A549 (cell line): ENCODE measurements at regions not wholly inside any gene's neighbourhood (a gene's known extent, or its start where the extent isn't known, plus 50 kb on each side); places are given as distances from the start of the nearest gene placed in this dataset.

ENCODE experiments used
- ATAC-seq, 2 experiments: fragments of 200-7000 bp in 1 of 2; fragments of >200 bp in 1 of 2; cut with Nextera tagmentation in 1 of 2; cut with Tn5 transposase in 1 of 2; 3 replicates each; pipeline versions ENCODE4 v1.8.0 to v1.9.1; 2018 to 2020; ENCODE audit warnings: mild to moderate bottlenecking in 1 of 2, moderate library complexity in 1 of 2
- CTCF ChIA-PET: fragments of 300-600 bp; sonication (Branson Sonifier 250); formaldehyde crosslinking; extraction: SDS; loops from one replicate; lab custom pipeline; 2021; ENCODE audit warnings: antibody characterized with exemption, inconsistent platforms; lab: Yijun Ruan, JAX
- POLR2A ChIA-PET: fragments of 350-600 bp; formaldehyde crosslinking; extraction: SDS; loops from one replicate; lab custom pipeline; 2021; ENCODE audit warnings: antibody characterized with exemption, inconsistent platforms; lab: Yijun Ruan, JAX
- DNase-seq, 2 experiments: peaks; one replicate each; pipeline versions ENCODE4 v3.0.0 to v3.0.0-alpha.2; 2011 to 2016; ENCODE audit warnings: low read depth in 1 of 2, low spot score in 1 of 2
- FAIRE-seq: peaks from 2 replicates; lab custom pipeline; 2011; peaks lifted over from hg19 to GRCh38; lab: Jason Lieb, UNC
- H3K27ac ChIP-seq, 2 experiments: fragments of >200 bp; sonication (Bioruptor Twin); formaldehyde crosslinking; 3 replicates each; pipeline ENCODE4 v1.5.1; 2016 to 2017
- H3K4me1 ChIP-seq: fragments of >200 bp; sonication (Bioruptor Twin); formaldehyde crosslinking; 3 replicates; pipeline ENCODE4 v1.6.1; 2016
- H3K4me2 ChIP-seq: fragments of >200 bp; sonication (Bioruptor Twin); formaldehyde crosslinking; 3 replicates; pipeline ENCODE4 v1.6.1; 2016
- H3K4me3 ChIP-seq: fragments of >200 bp; sonication (Bioruptor Twin); formaldehyde crosslinking; 3 replicates; pipeline ENCODE4 v1.5.1; 2016
- H3K9me3 ChIP-seq: fragments of >200 bp; sonication (Bioruptor Twin); formaldehyde crosslinking; 3 replicates; pipeline ENCODE4 v1.6.1; 2016
- BCL3 ChIP-seq: fragments of >200 bp; sonication (Bioruptor Twin); formaldehyde crosslinking; IDR thresholded peaks from 3 replicates; pipeline ENCODE4 v1.6.1; 2016
- CEBPB ChIP-seq, 2 experiments: fragments of >200 bp in 1 of 2; sonication (Bioruptor Twin) in 1 of 2; formaldehyde crosslinking in 1 of 2; IDR thresholded peaks; 2 replicates each; pipeline ENCODE4 v1.6.1; 2012 to 2016
- CHD2 ChIP-seq: fragments of 150-350 bp; IDR thresholded peaks from 2 replicates; pipeline ENCODE4 v1.6.1; 2014; ENCODE audit warnings: low read length; ENCODE audit not compliant: partially characterized antibody
- CHD4 ChIP-seq: fragments of 200-600 bp; sonication (generic); IDR thresholded peaks from 2 replicates; pipeline ENCODE4 v1.6.1; 2016; ENCODE audit warnings: antibody characterized with exemption, mild to moderate bottlenecking, borderline replicate concordance
- CTCF ChIP-seq: fragments of >200 bp; sonication (Bioruptor Twin); formaldehyde crosslinking; IDR thresholded peaks from 3 replicates; pipeline ENCODE4 v1.5.1; 2016
- EHF ChIP-seq: fragments of 250-450 bp; sonication (Bioruptor Pico); IDR thresholded peaks from 2 replicates; pipeline ENCODE4 v1.5.0; 2020; ENCODE audit warnings: mild to moderate bottlenecking
- EHMT2 ChIP-seq: fragments of 200-600 bp; sonication (generic); IDR thresholded peaks from 2 replicates; pipeline ENCODE4 v1.6.1; 2016; ENCODE audit warnings: antibody characterized with exemption, low read depth, mild to moderate bottlenecking, moderate library complexity
- FOXS1 ChIP-seq: fragments of 250-450 bp; sonication (Bioruptor Pico); IDR thresholded peaks from 2 replicates; pipeline ENCODE4 v1.5.0; 2020; ENCODE audit warnings: mild to moderate bottlenecking, moderate library complexity
- GATA3 ChIP-seq: IDR thresholded peaks from 2 replicates; pipeline ENCODE4 v1.6.1; 2012; ENCODE audit warnings: borderline replicate concordance
- HES2 ChIP-seq: fragments of >200 bp; sonication (Bioruptor Twin); formaldehyde crosslinking; IDR thresholded peaks from 2 replicates; pipeline ENCODE4 v1.6.1; 2016
- HEYL ChIP-seq: fragments of 250-450 bp; sonication (Bioruptor Pico); IDR thresholded peaks from 2 replicates; pipeline ENCODE4 v1.8.0; 2021; ENCODE audit warnings: mild to moderate bottlenecking, moderate library complexity
- HOXB5 ChIP-seq: fragments of 250-450 bp; sonication (Bioruptor Pico); IDR thresholded peaks from 2 replicates; pipeline ENCODE4 v1.5.0; 2020; ENCODE audit warnings: mild to moderate bottlenecking, moderate library complexity
- JUN ChIP-seq, 2 experiments: fragments of >200 bp; sonication (Bioruptor Twin); formaldehyde crosslinking; IDR thresholded peaks; 2 replicates in 1 of 2; 3 replicates in 1 of 2; pipeline ENCODE4 v1.6.1; 2016 to 2017
- MAFK ChIP-seq: fragments of 450-650 bp; IDR thresholded peaks from 2 replicates; pipeline ENCODE4 v1.6.1; 2014; ENCODE audit not compliant: partially characterized antibody
- NPAS2 ChIP-seq: fragments of 250-450 bp; sonication (Bioruptor Pico); IDR thresholded peaks from 2 replicates; pipeline ENCODE4 v1.8.0; 2022; ENCODE audit warnings: mild to moderate bottlenecking, moderate library complexity, borderline replicate concordance
- PHF8 ChIP-seq: fragments of 200-600 bp; sonication (generic); IDR thresholded peaks from 2 replicates; pipeline ENCODE4 v1.6.1; 2016; ENCODE audit warnings: low read depth, mild to moderate bottlenecking, antibody characterized with exemption, moderate library complexity, borderline replicate concordance
- POLR2A ChIP-seq: IDR thresholded peaks from 2 replicates; pipeline ENCODE4 v1.6.1; 2012; ENCODE audit warnings: mild to moderate bottlenecking, low read length
- RNF2 ChIP-seq: fragments of 200-600 bp; sonication (generic); IDR thresholded peaks from 2 replicates; pipeline ENCODE4 v1.6.1; 2016; ENCODE audit warnings: low read depth, mild to moderate bottlenecking, antibody characterized with exemption, moderate library complexity, borderline replicate concordance
- SMC3 ChIP-seq: fragments of >200 bp; sonication (Bioruptor Twin); formaldehyde crosslinking; IDR thresholded peaks from 3 replicates; pipeline ENCODE4 v1.6.1; 2018; ENCODE audit warnings: inconsistent platforms
- USF2 ChIP-seq: fragments of 450-650 bp; IDR thresholded peaks from 2 replicates; pipeline ENCODE4 v1.6.1; 2014; ENCODE audit warnings: antibody characterized with exemption
- ZNF302 ChIP-seq: fragments of 250-450 bp; sonication (Bioruptor Pico); IDR thresholded peaks from 2 replicates; pipeline ENCODE4 v1.9.0; 2021; ENCODE audit warnings: inconsistent platforms, mild to moderate bottlenecking, moderate library complexity
- WGBS: methylation state at CpG from one replicate; pipeline ENCODE4 v1.1.6; 2017; ENCODE audit errors: missing lambda C conversion rate; 5-methylcytosine and 5-hydroxymethylcytosine counted together

- no peak for FAIRE-seq
- no peak for ATAC-seq
- H3K4me2 ChIP-seq, result no peak overlapping the region
- TF ChIP-seq NPAS2 (CRISPR knock-in tag), result no peak
- TF ChIP-seq CHD2, result no peak
- TF ChIP-seq JUN (IDR thresholded peaks at IDR 0.05), result no peak
- no peak for TF ChIP-seq SMC3
- no peak for TF ChIP-seq EHF
- no peak for TF ChIP-seq GATA3
- no peak for TF ChIP-seq BCL3
- no peak for TF ChIP-seq ZNF302 (CRISPR knock-in tag)
- no peak for TF ChIP-seq PHF8
- no peak for TF ChIP-seq USF2
- CTCF ChIA-PET, result interaction anchor here (1.2 kb wide), 1 partner anchor 372 kb away, joined by 6 read pairs; no protein-coding TSS in a partner anchor
- WGBS, result 31% methylated on average over 5 of the region's 5 CpGs
- H3K4me1 ChIP-seq, result no peaks in the 10 kb centered on the region
- H3K27ac ChIP-seq, result no peak overlapping the region
- POLR2A ChIA-PET, result no interaction called here
- no peaks in the 10 kb centered on the region for H3K9me3 ChIP-seq
- no peak for DNase-seq
- H3K4me3 ChIP-seq, result no peak overlapping the region
Observed at GRCh38 chr3:181328346-181328745, 338.8 kb upstream of the DNAJC19 start.

- ChIA-PET CTCF (interaction anchor here (0.7 to 1.5 kb wide), 7 partner anchors 15 to 1300 kb away, joined by 3 to 6 read pairs (median 3); no protein-coding TSS in a partner anchor), POLR2A (no interaction called here)
- Histone ChIP-seq H3K9me3 (no peaks in the 10 kb centered on the region), H3K4me2 (no peak overlapping the region), H3K4me3 (no peak overlapping the region), H3K4me1 (no peaks in the 10 kb centered on the region), H3K27ac (no peak overlapping the region)
- ATAC-seq, result no peak
- FAIRE-seq, result no peak
- 22% methylated on average over 4 of the region's 4 CpGs for WGBS
- no peak for DNase-seq
- TF ChIP-seq CHD4 (no peak), EHF (no peak), HEYL (CRISPR knock-in tag) (no peak), USF2 (no peak), FOXS1 (CRISPR knock-in tag) (no peak), HES2 (no peak), MAFK (no peak), JUN (IDR thresholded peaks at IDR 0.05) (no peak), POLR2A (no peak), EHMT2 (no peak), HOXB5 (CRISPR knock-in tag) (no peak), CEBPB (IDR thresholded peaks at IDR 0.05) (no peak), CTCF (no peak), RNF2 (no peak)
Observed at GRCh38 chr3:181327349-181327748, 337.8 kb upstream of the DNAJC19 start.
